Caki2 (cell line): ENCODE measurements at regions not wholly inside any gene's neighbourhood (a gene's known extent, or its start where the extent isn't known, plus 50 kb on each side); places are given as distances from the start of the nearest gene placed in this dataset.
"Not testable (repeated sequence)": the region's sequence is repeated elsewhere in the genome, so short reads cannot be mapped to it uniquely, and the experiment has no call there.

ENCODE experiments used
- DNase-seq: peaks from one replicate; pipeline ENCODE4 v3.0.0-alpha.2; 2015; ENCODE audit warnings: low read depth
- in situ Hi-C: cut with HindIII; loops from 2 replicates; pipeline ENCODE4 v1.10.0; 2016; ENCODE audit warnings: low sequenced_read_pairs, low pct_unique_long_range_greater_than_20kb, mixed read lengths

DNA sequence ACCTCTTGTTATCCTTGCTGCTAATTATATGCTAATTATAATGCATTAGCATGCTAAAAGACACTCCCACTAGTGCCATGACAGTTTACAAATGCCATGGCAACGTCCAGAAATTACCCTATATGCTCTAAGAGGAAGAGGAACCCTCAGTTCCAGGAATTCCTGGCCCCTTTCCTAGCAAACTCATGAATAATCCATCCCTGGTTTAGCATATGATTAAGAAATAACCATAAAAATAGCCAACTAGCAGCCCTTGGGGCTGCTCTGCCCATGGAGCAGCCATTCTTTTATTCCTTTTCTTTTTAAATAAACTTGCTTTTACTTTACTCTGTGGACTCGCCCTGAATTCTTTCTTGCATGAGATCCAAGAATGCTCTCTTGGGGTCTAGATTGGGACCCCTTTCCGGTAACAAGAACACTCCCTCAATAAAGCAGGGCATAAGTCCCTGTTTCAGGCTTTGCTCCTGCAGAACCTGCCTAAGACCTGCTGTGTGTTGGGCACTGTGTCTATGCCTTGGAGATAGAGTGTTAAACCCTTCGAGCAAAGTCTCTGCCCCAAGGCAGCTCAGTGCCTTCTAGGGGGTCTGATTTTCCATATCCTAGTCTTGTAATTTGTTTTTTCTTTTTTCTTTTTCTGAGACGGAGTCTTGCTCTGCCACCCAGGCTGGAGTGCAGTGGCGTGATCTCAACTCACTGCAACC, 345.0 kb downstream of the NPIPA7 start:
- DNase-seq, in situ Hi-C loops: not testable (repeated sequence)

DNA sequence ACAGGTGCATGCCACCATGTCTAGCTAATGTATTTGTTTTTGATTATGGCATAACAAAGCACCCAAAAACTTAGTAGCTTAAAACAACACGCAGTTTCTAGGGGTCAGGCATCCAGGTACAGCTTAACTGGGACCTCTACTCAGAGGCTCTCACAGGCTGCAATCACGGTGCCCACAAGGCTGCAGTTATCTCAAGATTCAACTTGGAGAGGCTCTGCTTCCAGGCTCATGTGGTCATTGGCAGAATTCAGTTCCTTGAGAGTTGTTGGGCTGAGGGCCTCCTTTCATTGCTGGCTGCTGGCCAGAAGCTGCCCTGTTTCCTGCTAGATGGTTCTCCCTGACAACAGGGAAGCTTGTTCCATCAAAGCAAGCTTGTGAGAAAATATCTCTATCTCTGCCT, 348.1 kb downstream of the NPIPA7 start:
- in situ Hi-C loops, result not testable (repeated sequence)

DNA sequence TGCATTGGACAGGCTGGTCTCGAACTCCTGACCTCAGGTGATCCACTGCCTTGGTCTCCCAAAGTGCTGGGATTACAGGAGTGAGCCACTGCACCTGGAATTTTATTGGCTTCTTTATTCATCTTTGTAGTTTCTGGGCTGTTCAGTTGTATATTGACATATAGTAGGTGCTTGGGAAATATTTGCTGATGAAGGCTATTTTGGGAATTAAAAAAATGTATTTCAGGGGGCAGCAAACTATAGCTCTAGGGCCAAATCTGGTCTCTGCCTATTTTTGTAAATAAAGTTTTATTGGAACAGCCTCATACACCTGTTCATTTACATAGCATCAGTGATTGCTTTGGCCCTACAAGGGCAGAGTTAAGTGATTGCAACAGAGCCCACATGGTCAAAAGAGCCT, 363.6 kb downstream of the NPIPA7 start:
- DNase-seq, in situ Hi-C loops: not testable (repeated sequence)

More for the DNA sequence above, 348.1 kb downstream of the NPIPA7 start:
- not testable (repeated sequence) for DNase-seq

DNA sequence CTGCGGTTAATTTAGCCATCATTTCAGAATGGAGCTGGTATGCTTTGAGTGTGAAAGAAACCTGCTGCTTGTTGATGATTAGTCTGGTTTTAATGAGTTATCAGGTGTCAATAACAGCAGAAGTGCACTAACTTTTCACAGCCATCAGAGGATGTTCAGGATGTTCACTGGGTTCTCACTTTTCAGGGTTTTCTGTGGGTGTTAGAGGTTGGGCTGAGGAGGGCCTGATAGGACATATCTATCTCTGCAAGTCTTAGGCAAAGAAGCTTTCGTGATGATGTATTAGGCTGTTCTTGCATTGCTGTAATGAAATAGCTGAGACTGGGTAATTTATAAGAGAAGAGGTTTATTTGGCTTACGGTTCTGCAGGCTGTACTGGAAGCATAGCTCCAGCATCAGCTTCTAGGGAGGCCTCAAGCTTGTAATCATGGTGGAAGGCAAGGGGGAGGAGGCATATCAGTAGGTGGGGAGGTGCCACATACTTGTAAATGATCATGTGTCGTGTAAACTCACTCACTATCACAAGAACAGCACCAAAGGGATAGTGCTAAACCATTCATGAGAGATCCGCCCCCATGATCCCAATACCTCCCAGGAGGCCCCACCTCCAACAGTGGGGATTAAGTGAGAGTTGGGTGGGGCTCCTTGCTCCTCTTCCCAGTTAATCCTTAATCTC, 376.2 kb downstream of the NPIPA7 start:
- DNase-seq, in situ Hi-C loops: not testable (repeated sequence)

DNA sequence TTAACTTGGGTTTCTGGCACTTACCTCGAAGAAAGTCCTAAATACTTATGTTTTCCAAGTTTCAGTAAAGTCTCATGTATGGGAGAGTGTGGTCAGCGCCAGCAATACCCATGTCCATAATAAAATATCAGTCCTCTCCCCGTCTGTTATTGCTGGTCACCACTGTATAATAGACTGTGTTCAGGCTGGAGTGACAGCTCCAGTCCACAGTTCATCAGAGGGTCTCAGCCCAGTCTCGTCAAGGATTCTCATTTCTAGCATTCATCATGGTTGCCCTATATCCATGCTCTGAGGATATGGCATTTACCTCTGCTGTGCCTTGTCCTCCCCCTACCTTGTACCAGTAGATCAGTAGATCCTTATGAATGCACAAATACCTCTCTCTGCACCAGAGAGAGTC, 384.5 kb downstream of the NPIPA7 start:
- no peak for DNase-seq
- in situ Hi-C loops, result no loop called here

DNA sequence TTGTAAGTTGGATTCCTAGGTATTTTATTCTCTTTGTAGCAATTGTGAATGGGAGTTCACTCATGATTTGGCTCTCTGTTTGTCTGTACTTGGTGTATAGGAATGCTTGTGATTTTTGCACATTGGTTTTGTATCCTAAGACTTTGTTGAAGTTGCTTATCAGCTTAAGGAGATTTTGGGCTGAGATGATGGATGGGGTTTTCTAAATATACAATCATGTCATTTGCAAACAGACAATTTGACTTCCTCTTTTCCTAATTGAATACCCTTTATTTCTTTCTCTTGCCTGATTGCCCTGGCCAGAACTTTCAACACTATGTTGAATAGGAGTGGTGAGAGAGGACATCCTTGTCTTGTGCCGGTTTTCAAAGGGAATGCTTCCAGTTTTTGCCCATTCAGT, 391.8 kb downstream of the NPIPA7 start:
- DNase-seq, in situ Hi-C loops: not testable (repeated sequence)

DNA sequence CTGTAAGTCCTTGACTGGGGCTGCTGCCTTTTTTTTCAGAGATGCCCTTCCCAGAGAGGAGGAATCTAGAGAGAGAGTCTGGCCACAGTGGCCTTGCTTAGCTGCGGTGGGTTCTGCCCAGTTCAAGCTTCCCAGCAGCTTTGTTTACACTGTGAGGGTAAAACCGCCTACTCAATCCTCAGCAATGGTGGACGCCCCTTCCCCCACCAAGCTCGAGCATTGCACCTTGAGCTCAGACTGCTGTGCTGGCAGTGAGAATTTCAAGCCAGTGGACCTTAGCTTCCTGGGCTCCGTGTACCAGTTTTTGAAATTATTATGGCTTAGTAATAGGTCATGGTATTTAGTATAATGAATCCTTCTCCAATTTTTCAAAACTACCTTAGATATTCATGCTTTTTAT, 395.4 kb downstream of the NPIPA7 start:
- in situ Hi-C loops, result no loop called here
- no peak for DNase-seq

DNA sequence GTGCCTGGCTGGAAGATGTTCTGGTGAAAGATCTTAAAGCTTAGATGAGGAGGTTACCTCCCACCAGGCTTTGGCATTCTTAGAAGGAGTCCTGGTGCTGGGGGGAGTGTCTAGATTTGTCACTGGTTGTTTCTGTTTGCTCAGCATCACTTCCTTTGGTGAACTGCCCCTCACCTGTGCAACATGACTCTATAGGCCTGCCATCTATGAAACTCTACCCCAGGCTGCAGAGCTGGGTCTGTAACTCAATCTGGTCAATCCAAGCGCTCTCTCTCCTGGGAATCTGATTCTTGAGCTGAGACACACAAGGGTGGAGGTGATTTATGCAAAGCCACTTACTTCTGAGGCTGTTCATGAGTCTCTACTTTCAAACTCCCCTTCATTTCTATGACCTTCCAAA, 399.4 kb downstream of the NPIPA7 start:
- in situ Hi-C loops, result no loop called here
- no peak for DNase-seq

DNA sequence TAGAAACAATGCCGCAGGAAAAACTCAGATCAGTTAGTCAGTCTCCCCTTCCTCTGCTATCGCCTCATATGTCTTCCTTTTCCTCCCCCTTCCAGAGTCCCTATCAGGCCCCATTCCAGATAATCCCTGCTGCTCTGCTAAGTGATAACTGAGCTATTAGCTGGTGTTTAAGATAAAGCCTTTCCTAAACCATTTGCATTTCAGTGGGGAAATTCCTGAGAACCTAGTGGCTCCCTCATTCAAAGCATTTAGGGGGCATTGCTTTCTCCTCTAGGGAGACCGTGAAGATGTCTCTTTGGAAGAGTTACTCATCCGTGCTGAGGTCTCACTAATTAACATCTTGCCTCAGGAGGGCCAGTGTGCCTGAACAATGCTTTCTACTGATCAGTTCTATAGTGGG, 401.6 kb downstream of the NPIPA7 start:
- no peak for DNase-seq
- in situ Hi-C loops, result no loop called here

DNA sequence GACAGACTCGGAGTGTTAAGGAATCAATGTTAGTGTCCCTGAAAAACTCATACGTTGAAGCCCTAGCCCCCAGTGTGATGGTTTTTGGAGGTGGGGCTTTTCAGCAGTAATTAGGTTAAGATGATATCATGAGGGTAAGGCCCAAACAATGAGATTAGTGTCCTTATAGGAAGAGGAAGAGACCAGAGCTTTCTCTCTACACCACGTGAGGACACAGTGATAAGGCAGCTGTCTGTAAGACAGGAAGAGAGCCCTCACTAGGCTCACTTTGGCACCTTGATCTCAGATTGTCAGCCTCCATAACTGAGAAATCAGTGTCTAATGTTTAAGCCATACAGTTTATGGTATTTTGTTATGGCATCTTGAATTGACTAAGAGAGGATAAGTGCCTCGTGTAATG, 403.2 kb downstream of the NPIPA7 start:
- in situ Hi-C loops, result no loop called here
- no peak for DNase-seq

DNA sequence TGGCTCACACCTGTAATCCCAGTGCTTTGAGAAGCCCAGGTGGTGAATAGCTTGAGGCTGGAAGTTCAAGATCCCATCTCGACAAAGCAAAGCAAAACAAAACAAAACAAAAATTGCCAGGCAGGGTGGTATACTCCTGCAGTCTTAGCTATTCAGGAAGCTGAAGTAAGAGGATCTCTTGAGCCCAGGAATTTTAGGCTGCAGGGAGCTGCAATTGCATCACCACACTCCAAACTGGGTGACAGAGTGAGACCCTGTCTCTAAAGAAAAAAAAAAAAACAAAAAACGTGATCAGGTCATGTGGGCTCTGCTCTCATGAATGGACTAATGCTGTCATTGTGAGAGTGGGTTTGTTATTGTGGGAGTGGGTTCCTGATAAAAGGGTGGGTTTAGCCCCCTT, 409.1 kb downstream of the NPIPA7 start:
- in situ Hi-C loops, result no loop called here
- DNase-seq, result no peak

DNA sequence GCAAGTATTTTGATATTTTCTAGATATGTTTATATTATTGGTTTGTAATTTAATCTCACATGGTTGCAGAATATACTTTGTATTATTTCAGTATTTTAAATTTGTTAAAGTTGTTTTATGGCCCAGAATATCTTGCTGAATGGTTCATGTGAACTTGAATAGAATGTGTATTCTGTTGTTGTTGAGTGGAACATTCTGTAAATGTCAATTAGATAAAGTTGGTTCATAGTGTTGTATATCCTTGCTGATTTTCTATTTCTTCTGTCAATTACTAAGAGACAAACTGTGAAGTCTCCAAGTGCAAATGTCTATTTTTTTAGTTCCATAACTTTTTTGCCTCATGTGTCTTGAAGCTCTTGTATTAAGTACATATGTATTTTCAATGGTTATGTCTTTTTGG, 411.7 kb downstream of the NPIPA7 start:
- in situ Hi-C loops, result no loop called here
- no peak for DNase-seq

DNA sequence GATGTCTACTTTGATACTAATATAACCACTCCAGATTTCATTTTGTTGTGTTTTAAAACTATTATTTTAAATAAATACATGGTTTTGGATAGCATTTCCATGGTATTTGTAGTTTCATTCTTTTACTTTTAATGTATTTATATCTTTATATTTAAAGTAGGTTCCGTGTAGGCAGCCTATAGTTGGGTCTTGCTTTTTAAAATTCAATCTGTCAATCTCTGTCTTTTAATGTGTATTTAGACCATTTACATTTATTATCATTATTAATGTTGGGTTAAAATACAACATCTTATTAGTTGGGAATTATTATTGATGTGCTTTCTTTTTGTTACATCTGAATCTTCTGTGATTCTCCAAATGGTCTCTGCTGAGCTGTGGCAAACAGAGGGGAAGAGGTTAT, 412.1 kb downstream of the NPIPA7 start:
- DNase-seq, result no peak
- in situ Hi-C loops, result no loop called here

DNA sequence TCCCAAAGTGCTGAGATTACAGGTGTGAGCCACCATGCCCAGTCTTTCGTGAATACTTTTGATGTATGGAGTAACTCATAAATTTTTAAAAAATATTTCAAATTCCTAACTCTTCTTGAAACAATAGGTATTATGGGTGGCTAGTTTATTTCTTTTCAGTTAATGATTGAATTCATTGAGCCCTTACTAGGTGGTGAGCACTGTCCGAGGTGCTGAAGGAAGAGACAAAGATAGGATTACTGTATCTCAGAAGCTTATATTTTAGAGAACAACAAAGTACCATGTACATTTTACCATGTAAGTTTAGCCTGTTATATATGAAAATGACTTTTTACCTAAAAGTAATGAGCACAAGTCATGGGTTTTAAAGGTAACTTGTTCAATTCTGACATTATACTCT, 418.3 kb downstream of the NPIPA7 start:
- in situ Hi-C loops, result no loop called here

DNA sequence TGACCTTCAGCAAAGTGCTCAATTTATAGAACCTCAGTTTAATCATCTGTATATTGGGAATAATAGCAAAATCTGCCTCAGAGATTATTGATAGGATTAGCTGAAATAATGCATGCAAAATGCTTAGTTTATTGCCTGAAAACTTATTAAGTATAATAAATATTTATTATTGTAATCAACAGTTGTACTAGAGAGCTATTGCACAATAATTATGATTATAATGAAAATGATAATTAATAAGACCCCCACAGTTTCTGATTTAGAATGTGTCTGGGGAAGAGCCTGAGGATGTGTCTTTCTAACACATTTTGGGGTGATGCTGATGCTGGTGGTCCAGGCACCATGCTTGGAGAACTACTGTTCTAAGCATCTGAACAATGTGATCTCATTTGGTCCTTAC, 419.6 kb downstream of the NPIPA7 start:
- DNase-seq, result no peak
- in situ Hi-C loops, result no loop called here

More for the DNA sequence above, 418.3 kb downstream of the NPIPA7 start:
- DNase-seq, result peak; percentile 31

DNA sequence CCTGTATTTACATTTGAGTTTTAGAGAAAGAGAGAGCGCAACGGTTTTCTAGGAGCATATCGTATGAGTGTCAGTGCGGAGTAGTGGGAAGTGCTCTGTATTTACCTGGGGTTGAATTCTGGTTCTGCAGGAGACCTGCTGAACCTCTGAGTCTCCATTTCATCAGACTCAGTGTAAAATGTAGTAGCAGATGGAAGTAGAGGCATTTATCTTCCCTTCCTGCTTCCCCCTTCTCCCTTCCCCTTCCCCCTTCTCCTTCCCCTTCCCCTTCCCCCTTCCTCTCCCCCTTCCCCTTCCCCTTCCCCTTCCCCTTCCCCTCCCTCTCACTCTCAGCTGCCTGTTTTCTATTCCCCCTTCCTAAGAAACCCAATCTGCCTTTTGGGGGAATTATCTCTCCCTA, 426.9 kb downstream of the NPIPA7 start:
- DNase-seq, result no peak
- in situ Hi-C loops, result no loop called here

DNA sequence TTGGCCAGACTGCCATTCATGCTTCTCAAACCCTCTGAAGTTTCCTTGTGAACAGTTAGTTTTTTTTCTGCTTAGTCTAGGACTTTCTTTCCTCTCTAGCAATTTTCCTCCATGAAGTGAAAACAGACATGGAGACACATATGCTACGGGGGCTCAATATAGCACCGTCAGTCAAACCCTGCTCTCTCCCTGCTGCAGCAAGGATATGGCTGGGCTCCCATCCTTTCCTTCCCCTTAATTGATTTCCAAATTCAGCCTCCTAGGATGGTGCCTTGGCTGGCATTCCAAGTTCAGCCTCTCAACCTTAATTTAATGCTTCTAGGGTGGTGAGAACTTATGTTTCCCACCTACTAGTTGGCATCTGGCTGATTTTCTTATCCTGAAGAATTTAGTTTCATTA, 436.7 kb downstream of the NPIPA7 start:
- no peak for DNase-seq
- in situ Hi-C loops, result no loop called here

DNA sequence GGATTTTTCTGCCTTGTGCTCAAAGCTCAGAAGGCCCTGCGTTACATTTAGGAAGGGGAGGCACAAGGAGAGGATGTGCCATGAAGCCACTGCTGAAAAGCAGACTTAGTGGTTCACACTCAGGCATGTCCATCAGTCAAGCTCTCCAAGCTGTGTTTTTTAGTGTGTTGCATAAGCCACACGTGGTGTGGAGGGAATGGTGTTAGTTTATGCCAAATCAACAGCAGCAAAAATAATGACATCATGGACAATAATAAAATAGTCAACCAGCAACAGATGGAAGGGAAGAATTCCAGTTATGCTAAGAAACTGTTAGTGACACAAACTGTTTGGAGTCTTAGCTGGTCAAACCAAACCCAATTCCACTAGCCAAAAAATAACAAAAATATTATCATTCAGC, 438.3 kb downstream of the NPIPA7 start:
- in situ Hi-C loops, result no loop called here
- DNase-seq, result no peak

DNA sequence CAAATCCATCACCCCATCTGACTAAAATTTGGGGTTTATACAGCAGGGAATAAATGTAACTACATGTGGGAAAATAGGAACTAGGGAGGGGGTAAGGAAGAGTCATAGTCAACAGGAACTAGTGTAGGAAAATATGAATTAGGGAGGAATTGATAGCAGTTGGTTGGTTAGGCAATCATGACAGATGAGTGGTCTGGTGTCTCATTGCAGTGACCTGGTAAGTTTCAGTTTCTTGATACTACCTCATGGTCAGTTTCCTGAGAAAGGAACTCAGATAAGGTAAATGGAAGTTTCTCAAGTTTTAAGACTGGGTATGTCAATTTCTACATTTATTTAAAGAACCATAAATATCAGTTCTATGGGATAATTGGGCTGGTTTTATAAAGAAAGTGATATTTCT, 442.3 kb downstream of the NPIPA7 start:
- in situ Hi-C loops, result no loop called here
- no peak for DNase-seq

DNA sequence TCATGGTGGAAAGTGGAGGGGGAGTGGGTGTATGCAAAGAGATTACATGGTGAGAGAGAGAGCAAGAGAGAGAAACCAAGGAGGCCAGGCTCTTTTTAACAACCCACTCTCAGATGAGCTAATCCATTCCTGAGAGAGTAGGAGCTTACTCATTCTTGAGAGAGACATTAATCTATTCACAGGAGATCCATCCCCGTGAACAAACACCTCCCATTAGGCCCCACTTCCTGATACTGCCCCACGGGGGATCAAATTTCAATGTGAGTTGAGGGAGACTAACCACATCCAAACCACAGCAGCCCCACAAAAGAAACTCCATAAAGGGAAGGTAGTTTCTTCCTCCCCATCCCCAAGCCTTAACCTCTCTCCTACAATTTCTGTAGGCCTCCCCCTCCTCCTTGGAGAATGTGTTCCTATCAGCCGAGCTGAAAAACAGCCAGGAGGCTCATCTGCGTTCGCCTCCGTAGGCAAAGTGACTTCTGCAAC, 450.0 kb downstream of the NPIPA7 start:
- DNase-seq, result peak; percentile 47
- in situ Hi-C loops, result no loop called here
